ENCODE measurements at regions not wholly inside any gene's neighbourhood (a gene's known extent, or its start where the extent isn't known, plus 50 kb on each side); places are given as distances from the start of the nearest gene placed in this dataset.
"Not testable (repeated sequence)": the region's sequence is repeated elsewhere in the genome, so short reads cannot be mapped to it uniquely, and the experiment has no call there.

- Histone ChIP-seq H3K4me3 (ENCODE audit: low read length) (no peak overlapping the region), H3K27ac (ENCODE audit: low read length) (no peak overlapping the region), H3K36me3 (ENCODE audit: control insufficient read depth, insufficient read depth, low read length) (no peaks in the 10 kb centered on the region), H3K27me3 (ENCODE audit: control insufficient read depth, insufficient read depth, low read length) (no peaks in the 10 kb centered on the region), H3K4me1 (ENCODE audit: control insufficient read depth, insufficient read depth, low read length) (peaks cover 10% of the 10 kb centered on the region), H3K9me3 (ENCODE audit: control insufficient read depth, insufficient read depth, low read length) (no peaks in the 10 kb centered on the region)
- no CpG with 5 or more reads among the region's 8 CpGs for WGBS (ENCODE audit: insufficient coverage, insufficient read length)
- DNase-seq (ENCODE audit: low read depth, low spot score) = no peak
Observed at GRCh38 chr11:45413156-45413858, 127.2 kb upstream of the SYT13 start.

- H3K9me3 ChIP-seq (ENCODE audit: control insufficient read depth, insufficient read depth, low read length) = no peaks in the 10 kb centered on the region
- H3K4me1 ChIP-seq (ENCODE audit: control insufficient read depth, insufficient read depth, low read length) = peaks cover 10% of the 10 kb centered on the region
- H3K36me3 ChIP-seq (ENCODE audit: control insufficient read depth, insufficient read depth, low read length) = no peaks in the 10 kb centered on the region
- no peak overlapping the region for H3K4me3 ChIP-seq (ENCODE audit: low read length)
- no CpG with 5 or more reads among the region's 5 CpGs for WGBS (ENCODE audit: insufficient coverage, insufficient read length)
- DNase-seq (ENCODE audit: low read depth, low spot score) = no peak
- no peaks in the 10 kb centered on the region for H3K27me3 ChIP-seq (ENCODE audit: control insufficient read depth, insufficient read depth, low read length)
- no peak overlapping the region for H3K27ac ChIP-seq (ENCODE audit: low read length)
Observed at GRCh38 chr11:45412521-45412920, 126.4 kb upstream of the SYT13 start.

- Histone ChIP-seq H3K4me1 (ENCODE audit: control insufficient read depth, insufficient read depth, low read length) (peaks cover 11% of the 10 kb centered on the region), H3K9me3 (ENCODE audit: control insufficient read depth, insufficient read depth, low read length) (no peaks in the 10 kb centered on the region), H3K27me3 (ENCODE audit: control insufficient read depth, insufficient read depth, low read length) (no peaks in the 10 kb centered on the region), H3K27ac (ENCODE audit: low read length) (no peak overlapping the region), H3K36me3 (ENCODE audit: control insufficient read depth, insufficient read depth, low read length) (no peaks in the 10 kb centered on the region), H3K4me3 (ENCODE audit: low read length) (no peak overlapping the region)
- WGBS (ENCODE audit: insufficient coverage, insufficient read length) = no CpG with 5 or more reads among the region's 12 CpGs
- DNase-seq (ENCODE audit: low read depth, low spot score) = no peak
Observed at GRCh38 chr11:45412051-45412471, 125.9 kb upstream of the SYT13 start.

- Histone ChIP-seq H3K9me3 (ENCODE audit: control insufficient read depth, insufficient read depth, low read length) (no peaks in the 10 kb centered on the region), H3K27me3 (ENCODE audit: control insufficient read depth, insufficient read depth, low read length) (no peaks in the 10 kb centered on the region), H3K4me3 (ENCODE audit: low read length) (no peak overlapping the region), H3K36me3 (ENCODE audit: control insufficient read depth, insufficient read depth, low read length) (no peaks in the 10 kb centered on the region), H3K4me1 (ENCODE audit: control insufficient read depth, insufficient read depth, low read length) (peaks cover 12% of the 10 kb centered on the region), H3K27ac (ENCODE audit: low read length) (no peak overlapping the region)
- WGBS (ENCODE audit: insufficient coverage, insufficient read length) = no CpG with 5 or more reads among the region's 7 CpGs
- no peak for DNase-seq (ENCODE audit: low read depth, low spot score)
Observed at GRCh38 chr11:45411228-45411946, 125.2 kb upstream of the SYT13 start.

GRCh38 chr11:45410391-45411227 is 124.5 kb upstream of the SYT13 start:
- H3K4me1 ChIP-seq (ENCODE audit: control insufficient read depth, insufficient read depth, low read length) = peaks cover 12% of the 10 kb centered on the region
- H3K9me3 ChIP-seq (ENCODE audit: control insufficient read depth, insufficient read depth, low read length) = no peaks in the 10 kb centered on the region
- no peaks in the 10 kb centered on the region for H3K27me3 ChIP-seq (ENCODE audit: control insufficient read depth, insufficient read depth, low read length)
- DNase-seq (ENCODE audit: low read depth, low spot score) = no peak
- no CpG with 5 or more reads among the region's 12 CpGs for WGBS (ENCODE audit: insufficient coverage, insufficient read length)
- H3K4me3 ChIP-seq (ENCODE audit: low read length) = no peak overlapping the region
- H3K36me3 ChIP-seq (ENCODE audit: control insufficient read depth, insufficient read depth, low read length) = no peaks in the 10 kb centered on the region
- H3K27ac ChIP-seq (ENCODE audit: low read length) = no peak overlapping the region

- H3K36me3 ChIP-seq (ENCODE audit: control insufficient read depth, insufficient read depth, low read length) = no peaks in the 10 kb centered on the region
- no peak overlapping the region for H3K27ac ChIP-seq (ENCODE audit: low read length)
- H3K27me3 ChIP-seq (ENCODE audit: control insufficient read depth, insufficient read depth, low read length) = no peaks in the 10 kb centered on the region
- WGBS (ENCODE audit: insufficient coverage, insufficient read length) = no CpG with 5 or more reads among the region's 6 CpGs
- no peak for DNase-seq (ENCODE audit: low read depth, low spot score)
- H3K4me1 ChIP-seq (ENCODE audit: control insufficient read depth, insufficient read depth, low read length) = peaks cover 12% of the 10 kb centered on the region
- no peaks in the 10 kb centered on the region for H3K9me3 ChIP-seq (ENCODE audit: control insufficient read depth, insufficient read depth, low read length)
- no peak overlapping the region for H3K4me3 ChIP-seq (ENCODE audit: low read length)
Observed at GRCh38 chr11:45409587-45409986, 123.4 kb upstream of the SYT13 start.

- no peak for DNase-seq (ENCODE audit: low read depth, low spot score)
- Histone ChIP-seq H3K36me3 (ENCODE audit: control insufficient read depth, insufficient read depth, low read length) (no peaks in the 10 kb centered on the region), H3K9me3 (ENCODE audit: control insufficient read depth, insufficient read depth, low read length) (no peaks in the 10 kb centered on the region), H3K27ac (ENCODE audit: low read length) (no peak overlapping the region), H3K4me3 (ENCODE audit: low read length) (no peak overlapping the region), H3K27me3 (ENCODE audit: control insufficient read depth, insufficient read depth, low read length) (no peaks in the 10 kb centered on the region), H3K4me1 (ENCODE audit: control insufficient read depth, insufficient read depth, low read length) (peaks cover 8% of the 10 kb centered on the region; the same call in 1 of the 2 replicates)
- no CpG with 5 or more reads among the region's 4 CpGs for WGBS (ENCODE audit: insufficient coverage, insufficient read length)
Observed at GRCh38 chr11:45407226-45407625, 121.1 kb upstream of the SYT13 start.

- WGBS (ENCODE audit: insufficient coverage, insufficient read length) = no CpG with 5 or more reads among the region's 3 CpGs
Observed at GRCh38 chr11:45405916-45406670, 120.0 kb upstream of the SYT13 start.

GRCh38 chr11:45403521-45403920 is 117.4 kb upstream of the SYT13 start:
- H3K4me3 ChIP-seq (ENCODE audit: low read length); H3K4me1 ChIP-seq (ENCODE audit: control insufficient read depth, insufficient read depth, low read length); H3K27me3 ChIP-seq (ENCODE audit: control insufficient read depth, insufficient read depth, low read length); H3K9me3 ChIP-seq (ENCODE audit: control insufficient read depth, insufficient read depth, low read length); H3K27ac ChIP-seq (ENCODE audit: low read length); H3K36me3 ChIP-seq (ENCODE audit: control insufficient read depth, insufficient read depth, low read length); DNase-seq (ENCODE audit: low read depth, low spot score): not testable (repeated sequence)
- WGBS (ENCODE audit: insufficient coverage, insufficient read length) = no CpG with 5 or more reads among the region's 1 CpG

More at GRCh38 chr11:45405916-45406670, 120.0 kb upstream of the SYT13 start:
- no peaks in the 10 kb centered on the region for H3K9me3 ChIP-seq (ENCODE audit: control insufficient read depth, insufficient read depth, low read length)
- no peaks in the 10 kb centered on the region for H3K27me3 ChIP-seq (ENCODE audit: control insufficient read depth, insufficient read depth, low read length)
- no peaks in the 10 kb centered on the region for H3K36me3 ChIP-seq (ENCODE audit: control insufficient read depth, insufficient read depth, low read length)
- no peak overlapping the region for H3K4me3 ChIP-seq (ENCODE audit: low read length)
- peaks cover 7% of the 10 kb centered on the region; the same call in 1 of the 2 replicates for H3K4me1 ChIP-seq (ENCODE audit: control insufficient read depth, insufficient read depth, low read length)
- no peak overlapping the region for H3K27ac ChIP-seq (ENCODE audit: low read length)
- DNase-seq (ENCODE audit: low read depth, low spot score) = no peak
